ENCODE measurements at regions not wholly inside any gene's neighbourhood (a gene's known extent, or its start where the extent isn't known, plus 50 kb on each side); places are given as distances from the start of the nearest gene placed in this dataset.

DNA sequence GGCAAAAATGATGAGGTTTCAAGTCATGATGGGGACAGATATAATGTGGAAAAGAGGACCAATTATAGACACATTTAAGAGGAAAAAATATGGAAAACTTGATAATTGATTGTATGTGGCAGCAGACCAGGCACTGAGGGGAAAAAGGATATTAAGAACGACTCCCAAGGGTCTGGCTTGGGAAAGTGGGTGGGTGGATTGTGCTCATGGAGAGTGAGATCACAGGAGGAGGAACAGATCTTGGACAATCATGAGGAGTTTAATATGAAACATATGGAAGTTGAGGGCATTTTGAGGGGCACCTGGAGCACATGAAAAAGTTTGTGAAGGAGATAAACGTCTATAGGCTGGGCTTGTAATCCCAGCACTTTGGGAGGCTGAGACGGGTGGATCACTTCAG, 454.3 kb upstream of the KLF4 start:
- TF ChIP-seq, protein P1, sequence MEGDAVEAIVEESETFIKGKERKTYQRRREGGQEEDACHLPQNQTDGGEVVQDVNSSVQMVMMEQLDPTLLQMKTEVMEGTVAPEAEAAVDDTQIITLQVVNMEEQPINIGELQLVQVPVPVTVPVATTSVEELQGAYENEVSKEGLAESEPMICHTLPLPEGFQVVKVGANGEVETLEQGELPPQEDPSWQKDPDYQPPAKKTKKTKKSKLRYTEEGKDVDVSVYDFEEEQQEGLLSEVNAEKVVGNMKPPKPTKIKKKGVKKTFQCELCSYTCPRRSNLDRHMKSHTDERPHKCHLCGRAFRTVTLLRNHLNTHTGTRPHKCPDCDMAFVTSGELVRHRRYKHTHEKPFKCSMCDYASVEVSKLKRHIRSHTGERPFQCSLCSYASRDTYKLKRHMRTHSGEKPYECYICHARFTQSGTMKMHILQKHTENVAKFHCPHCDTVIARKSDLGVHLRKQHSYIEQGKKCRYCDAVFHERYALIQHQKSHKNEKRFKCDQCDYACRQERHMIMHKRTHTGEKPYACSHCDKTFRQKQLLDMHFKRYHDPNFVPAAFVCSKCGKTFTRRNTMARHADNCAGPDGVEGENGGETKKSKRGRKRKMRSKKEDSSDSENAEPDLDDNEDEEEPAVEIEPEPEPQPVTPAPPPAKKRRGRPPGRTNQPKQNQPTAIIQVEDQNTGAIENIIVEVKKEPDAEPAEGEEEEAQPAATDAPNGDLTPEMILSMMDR (IDR thresholded peaks at IDR 0.05; ENCODE audit: extremely low read depth in 1 of 2, insufficient read depth in 1 of 2, low read depth in 1 of 2, low read length in 2 of 2) = no peak
- TF ChIP-seq POLR2AphosphoS5 (IDR thresholded peaks at IDR 0.05; ENCODE audit: insufficient read depth, low read depth, low read length) = no peak
- no peak for TF ChIP-seq POLR2A (IDR thresholded peaks at IDR 0.05; ENCODE audit: low read depth, low read length)
- TF ChIP-seq EZH2 (IDR thresholded peaks at IDR 0.05; ENCODE audit: borderline replicate concordance, low read depth, low read length, severe bottlenecking) = no peak
- TF ChIP-seq JUN (IDR thresholded peaks at IDR 0.05; ENCODE audit: borderline replicate concordance, insufficient read depth, insufficient read length, low read depth) = no peak

Measured in endothelial cell of umbilical vein (primary cell).